Activated naive CD4-positive, alpha-beta T cell treated with anti-CD3 and anti-CD28 coated beads, Interleukin-2, amount 50 U/mL, for 16 hours (primary cell): ENCODE measurements at regions not wholly inside any gene's neighbourhood (a gene's known extent, or its start where the extent isn't known, plus 50 kb on each side); places are given as distances from the start of the nearest gene placed in this dataset.

ENCODE experiments used
- DNase-seq: peaks from one replicate; pipeline ENCODE4 v3.0.0-alpha.2; 2020

- no peak for DNase-seq
These were observed 228.4 kb upstream of the POU3F1 start for GRCh38 chr1:38274974-38275373.

DNA sequence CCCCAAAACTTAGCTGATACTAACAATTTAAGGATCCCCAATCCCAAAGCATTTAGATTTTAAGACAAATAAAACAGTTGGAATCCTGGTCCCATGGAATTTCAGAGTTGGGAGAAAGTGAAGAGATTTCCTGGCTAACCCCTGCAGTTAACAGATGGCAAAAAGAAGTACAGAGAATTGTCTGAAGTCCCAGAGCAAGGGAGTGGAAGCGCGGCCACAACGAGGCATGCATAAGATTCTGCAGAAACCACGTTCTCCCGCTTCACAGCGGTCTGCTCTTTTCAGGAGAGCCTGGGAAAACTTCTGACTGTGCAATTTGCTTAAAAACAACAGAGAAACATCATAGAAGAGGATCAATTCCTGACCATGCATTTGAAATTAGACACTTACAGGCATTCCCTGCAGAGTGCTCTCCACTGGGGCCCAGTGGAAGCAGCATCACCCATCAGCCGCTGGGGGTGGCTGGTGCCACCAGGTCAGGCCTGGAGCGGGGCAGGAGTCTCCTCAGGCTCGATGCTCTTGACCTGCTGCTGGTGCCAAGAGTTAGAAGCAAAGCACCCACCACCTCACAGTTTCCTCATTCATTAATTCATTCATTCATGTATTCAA is 226.7 kb upstream of the POU3F1 start:
- DNase-seq: no peak

- no peak for DNase-seq
These were observed 225.9 kb upstream of the POU3F1 start for GRCh38 chr1:38272515-38272914.

DNA sequence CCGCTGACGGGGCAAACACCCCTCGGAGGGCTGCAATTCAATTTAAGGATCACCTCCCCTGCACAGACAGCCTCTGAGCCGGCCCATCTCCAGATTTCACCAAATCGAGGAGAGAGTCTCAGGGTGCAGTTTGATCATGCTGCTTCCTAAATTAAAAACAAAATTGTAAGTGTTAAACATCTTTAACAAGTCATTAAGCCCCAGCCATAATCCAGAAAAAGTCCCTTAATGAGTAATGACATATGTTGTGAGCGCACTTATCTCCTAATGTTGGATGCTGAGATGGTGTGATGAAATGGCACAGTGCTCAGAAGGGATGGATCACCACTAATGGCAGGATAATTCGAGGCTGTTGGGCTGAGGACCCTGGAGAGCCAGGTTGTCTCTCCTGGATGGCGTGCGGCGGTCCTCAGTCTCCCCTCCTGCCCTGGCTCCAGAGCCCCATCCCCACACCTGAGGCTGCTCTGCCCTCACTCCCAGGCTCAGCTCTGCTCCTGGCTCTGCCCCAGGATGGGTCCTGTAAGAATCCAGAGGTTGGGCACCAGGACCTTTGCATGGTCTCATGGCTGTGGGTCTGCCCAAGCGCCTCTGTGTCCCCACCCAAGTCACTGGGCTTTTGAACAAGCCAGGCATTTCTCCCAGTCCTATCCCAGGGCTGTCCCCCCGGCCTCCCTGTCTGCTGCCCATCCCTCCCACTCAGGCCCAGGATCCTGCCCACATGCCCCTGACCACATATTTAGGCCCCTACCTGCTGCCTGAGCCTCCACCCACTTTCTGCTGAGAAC is 224.4 kb upstream of the POU3F1 start:
- no peak for DNase-seq

- no peak for DNase-seq
These were observed 223.6 kb upstream of the POU3F1 start for GRCh38 chr1:38269923-38270848.

- DNase-seq: no peak
These were observed 221.6 kb upstream of the POU3F1 start for GRCh38 chr1:38268226-38268625.

GRCh38 chr1:38267037-38268036 is 220.7 kb upstream of the POU3F1 start:
- DNase-seq: no peak

DNA sequence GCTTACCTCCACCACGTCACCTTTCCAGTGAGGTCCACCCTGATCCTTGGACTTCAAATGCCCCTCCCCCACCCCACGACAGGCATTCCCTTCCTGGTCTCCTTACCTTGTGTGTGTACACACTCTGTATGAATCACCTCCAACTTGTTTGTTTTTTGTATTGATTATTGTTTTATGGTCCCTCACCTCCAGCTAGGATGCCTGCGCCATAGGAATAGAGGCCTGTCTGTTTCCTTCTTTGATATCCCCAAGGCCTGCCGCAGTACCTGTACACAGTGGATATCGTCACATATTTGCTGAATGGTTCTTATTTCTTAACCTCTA is 219.6 kb upstream of the POU3F1 start:
- no peak for DNase-seq

DNA sequence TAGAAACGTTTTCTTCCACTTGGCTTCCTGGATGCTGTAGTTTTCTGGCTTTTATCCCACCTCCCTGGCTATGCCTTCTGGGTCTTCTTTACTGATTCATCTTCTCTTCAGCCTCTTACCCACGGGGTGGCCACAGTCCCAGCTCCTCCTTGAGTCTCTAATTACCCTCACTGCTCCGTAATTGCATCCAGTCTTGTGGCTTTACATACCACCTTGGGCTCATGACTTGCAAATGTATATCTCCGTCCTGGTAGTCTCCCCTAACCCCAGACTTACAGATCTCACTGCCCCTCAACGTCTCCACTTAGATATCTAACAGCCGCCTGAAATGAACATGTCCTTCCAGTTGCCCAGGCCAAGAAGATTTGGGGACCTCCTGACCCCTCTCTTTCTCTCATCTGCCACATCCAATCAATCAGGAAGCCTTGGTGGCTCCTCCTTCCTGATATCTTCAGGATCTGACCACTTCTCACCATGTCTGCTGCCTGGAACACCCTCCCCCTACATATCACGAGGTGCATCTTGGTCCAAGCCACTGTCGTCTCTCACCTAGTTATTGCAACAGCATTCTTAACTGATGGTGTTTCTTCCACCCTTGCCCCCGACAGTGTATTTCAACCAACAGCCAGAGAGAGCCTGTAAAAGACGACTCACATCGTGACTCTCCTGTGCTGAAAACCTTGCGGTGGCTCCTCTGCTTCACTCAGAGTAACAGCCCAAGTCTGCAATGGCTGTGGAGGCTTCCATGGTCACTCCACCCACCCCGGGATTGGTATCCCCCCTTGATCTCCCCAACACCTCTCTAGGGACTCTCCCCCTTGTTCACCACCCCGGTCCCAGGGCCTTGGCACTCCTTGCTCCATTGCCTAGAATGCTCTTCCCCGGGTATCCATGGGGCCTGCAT is 219.0 kb upstream of the POU3F1 start:
- DNase-seq: no peak

DNA sequence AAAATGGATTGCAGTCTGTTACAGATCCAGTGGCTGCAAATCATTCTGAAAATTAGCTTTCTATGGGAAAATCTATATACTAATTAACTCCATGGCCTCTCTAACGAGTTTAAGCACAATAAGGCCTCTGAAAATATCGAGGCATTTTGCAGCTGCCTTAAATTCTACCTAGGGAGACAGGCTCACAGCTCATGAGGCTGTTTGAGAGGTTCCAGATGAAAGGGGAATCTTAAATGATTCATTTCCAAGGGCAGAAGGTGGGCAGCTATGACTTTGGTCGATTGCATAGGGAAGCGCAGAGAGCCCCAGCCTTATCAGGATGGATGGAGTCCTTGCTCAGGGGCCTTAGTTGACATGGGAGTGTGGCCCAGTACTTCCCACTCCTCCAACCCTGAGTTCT is 216.8 kb upstream of the POU3F1 start:
- DNase-seq: no peak

DNA sequence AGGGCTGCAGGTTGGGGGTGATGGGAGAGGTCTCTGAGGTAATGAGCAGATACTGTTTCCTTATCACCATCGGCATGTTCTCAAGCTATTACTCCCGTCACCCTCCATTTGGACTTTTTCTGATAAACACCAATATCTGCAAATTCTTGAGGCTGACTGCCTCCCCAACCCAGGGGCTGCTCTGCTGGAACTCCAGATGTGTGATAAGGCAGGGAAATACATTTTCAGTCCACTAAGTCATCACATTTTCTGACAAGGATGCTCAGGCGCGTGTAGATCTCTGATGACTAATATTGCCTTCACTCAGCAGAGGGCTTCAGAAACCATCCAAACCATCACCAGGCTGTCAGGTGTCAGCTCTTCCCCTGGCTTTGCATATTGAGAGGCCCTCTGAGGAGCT is 215.0 kb upstream of the POU3F1 start:
- DNase-seq: no peak

DNA sequence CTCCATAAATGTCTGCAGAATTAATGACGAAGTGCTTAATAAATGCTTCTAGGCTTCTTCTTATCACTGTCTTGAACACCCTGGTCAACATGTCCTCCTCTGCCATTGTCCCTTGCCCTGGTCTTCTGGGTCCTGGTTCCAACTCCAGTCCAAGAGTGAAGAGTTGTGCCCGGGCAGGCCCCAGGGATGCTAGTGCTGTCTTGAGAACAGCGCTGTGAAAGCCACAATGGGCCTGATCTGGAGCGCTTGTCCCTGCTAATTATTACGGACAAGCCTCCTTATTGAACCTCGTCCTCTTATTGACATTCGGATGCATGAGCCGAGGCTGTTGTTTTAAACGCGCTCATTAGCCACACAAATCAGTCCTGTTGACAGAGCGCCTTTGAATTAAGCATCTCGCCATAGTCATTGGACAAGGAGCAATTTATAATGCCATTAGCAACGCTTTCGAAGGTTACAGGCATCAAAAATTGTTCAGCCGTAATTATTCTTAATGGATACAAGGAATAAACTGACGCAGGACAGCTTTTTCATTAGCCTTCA is 211.6 kb upstream of the POU3F1 start:
- DNase-seq: no peak

DNA sequence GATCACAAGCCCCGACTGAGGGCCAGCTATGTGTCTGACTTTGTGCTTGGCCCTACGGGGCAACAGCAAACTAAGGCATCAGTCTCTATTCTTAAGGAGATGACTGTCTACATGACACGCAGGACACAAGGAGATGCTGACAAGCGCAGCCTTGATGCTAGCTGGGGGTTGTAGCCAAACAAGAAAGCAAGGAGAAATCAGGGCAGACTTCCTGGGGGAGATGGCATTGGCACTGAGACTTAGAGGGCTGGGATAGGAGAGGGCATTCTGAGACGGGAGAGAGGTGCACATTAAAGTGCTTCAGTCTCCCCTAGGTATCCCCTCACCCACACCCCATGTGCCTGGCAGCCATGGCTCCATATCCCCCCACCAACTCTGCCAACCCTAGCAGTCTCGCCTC is 210.8 kb upstream of the POU3F1 start:
- DNase-seq: no peak

DNA sequence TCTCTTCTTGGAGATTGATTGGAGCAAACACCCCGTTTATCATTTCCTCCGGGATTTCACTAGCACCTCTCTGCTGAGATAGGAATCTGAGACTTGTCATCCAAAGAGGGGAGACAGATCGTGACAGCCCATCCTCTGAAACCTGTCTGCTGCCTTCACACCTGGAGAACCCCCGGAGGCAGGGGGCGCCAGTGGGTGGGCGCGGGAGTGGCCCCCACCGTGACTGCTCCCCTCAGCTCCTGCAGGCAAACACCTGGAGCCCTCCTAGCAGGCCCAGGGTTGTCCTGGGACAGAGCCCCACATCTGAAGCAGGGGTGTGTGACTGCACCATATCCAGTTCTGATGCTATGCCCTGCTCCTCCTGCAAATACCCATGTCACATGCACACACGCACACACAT is 209.5 kb upstream of the POU3F1 start:
- DNase-seq: no peak

DNA sequence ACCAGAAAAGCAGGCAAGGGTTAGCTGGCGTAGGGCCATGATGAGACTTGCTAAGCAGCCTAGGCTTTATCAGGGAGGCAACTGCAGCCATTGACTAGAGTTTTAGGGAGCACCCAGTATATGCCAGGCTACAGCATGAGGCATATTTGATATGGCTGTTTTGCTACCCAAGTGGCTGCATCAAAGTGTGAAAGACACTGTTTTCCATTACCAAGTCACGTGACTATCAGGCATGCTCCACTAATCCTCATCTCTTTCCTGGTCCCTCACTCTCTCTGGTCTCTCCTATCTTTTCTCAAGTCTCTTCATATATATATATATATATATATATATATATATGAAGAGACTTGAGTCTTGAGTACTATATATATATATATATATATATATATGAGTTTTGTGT is 206.7 kb upstream of the POU3F1 start:
- no peak for DNase-seq

DNA sequence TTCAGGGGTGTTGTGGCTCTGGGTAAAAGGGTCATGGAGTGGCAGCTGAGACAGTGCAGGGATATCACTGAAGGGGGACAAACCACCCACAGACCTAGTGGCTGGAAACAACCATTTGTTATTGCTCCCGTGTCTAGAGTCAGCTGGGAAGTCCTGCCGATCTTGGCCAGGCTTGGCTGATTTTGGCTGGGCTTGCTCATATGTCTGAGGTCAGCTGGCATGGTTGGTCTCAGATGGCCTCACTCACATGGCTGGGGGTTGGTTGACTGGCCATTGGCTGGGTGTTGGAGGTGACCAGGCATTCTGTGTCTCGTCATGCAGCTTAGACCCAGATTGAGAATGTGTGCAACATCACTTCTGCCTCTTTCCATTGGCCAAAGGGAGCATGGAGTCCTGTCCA is 203.8 kb upstream of the POU3F1 start:
- no peak for DNase-seq

DNA sequence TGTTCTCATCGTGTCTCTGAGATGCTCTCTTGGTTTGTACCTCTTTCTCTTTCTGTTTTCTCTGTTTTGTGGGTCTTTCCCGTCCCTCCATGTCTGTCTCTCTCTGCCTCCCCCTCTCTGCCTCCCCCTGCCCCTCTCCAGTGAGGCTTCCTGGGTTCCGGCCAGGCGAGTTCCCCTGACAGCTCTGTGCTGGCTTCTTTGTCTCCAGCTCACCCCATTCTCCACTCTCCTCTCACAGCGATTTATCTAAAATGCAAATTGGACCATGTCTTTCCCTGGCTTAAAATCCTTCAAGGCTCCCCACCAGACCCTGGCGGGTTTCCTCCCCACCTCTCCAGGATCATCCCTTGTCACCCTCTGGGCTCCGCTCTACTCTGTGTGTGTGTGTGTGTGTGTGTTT is 202.4 kb upstream of the POU3F1 start:
- DNase-seq: no peak

GRCh38 chr1:38246955-38247952 is 200.7 kb upstream of the POU3F1 start:
- DNase-seq: no peak

GRCh38 chr1:38244218-38244845 is 197.7 kb upstream of the POU3F1 start:
- no peak for DNase-seq
